Astrocyte (in vitro differentiated cells and primary cell): ENCODE measurements at regions not wholly inside any gene's neighbourhood (a gene's known extent, or its start where the extent isn't known, plus 50 kb on each side); places are given as distances from the start of the nearest gene placed in this dataset.

Experiments used
- EZH2 ChIP-seq: IDR thresholded peaks from 2 replicates; pipeline ENCODE4 v1.6.1; 2012; ENCODE audit warnings: mild to moderate bottlenecking, low read length, inconsistent platforms; ENCODE audit not compliant: insufficient read depth
- TF ChIP-seq, protein P1 (sequence below): IDR thresholded peaks from 2 replicates; pipeline ENCODE4 v1.5.1; 2011; ENCODE audit warnings: low read depth, mild to moderate bottlenecking, inconsistent platforms, low read length, moderate library complexity; ENCODE audit not compliant: insufficient read depth

DNA sequence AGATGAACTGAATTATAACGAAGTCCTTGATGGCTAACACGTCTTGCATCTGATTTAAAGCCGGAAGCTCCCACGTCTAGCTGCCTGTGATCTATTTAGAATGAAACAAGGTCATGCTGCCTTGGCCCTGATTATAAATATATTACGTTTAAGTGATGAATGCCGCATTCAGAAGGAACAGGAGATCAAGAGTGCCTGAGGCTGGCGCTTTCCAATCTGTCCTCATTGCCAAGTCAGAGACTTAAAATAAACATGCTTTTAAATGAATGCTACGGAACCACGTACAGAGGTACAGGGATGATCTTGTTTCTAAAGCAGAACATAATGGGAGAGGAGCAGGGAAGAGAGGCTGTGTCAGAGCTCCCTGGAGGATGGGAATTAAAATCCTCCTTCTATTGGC, 292.8 kb downstream of the TLE1 start:
- TF ChIP-seq, protein P1, sequence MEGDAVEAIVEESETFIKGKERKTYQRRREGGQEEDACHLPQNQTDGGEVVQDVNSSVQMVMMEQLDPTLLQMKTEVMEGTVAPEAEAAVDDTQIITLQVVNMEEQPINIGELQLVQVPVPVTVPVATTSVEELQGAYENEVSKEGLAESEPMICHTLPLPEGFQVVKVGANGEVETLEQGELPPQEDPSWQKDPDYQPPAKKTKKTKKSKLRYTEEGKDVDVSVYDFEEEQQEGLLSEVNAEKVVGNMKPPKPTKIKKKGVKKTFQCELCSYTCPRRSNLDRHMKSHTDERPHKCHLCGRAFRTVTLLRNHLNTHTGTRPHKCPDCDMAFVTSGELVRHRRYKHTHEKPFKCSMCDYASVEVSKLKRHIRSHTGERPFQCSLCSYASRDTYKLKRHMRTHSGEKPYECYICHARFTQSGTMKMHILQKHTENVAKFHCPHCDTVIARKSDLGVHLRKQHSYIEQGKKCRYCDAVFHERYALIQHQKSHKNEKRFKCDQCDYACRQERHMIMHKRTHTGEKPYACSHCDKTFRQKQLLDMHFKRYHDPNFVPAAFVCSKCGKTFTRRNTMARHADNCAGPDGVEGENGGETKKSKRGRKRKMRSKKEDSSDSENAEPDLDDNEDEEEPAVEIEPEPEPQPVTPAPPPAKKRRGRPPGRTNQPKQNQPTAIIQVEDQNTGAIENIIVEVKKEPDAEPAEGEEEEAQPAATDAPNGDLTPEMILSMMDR: no peak
- no peak for TF ChIP-seq EZH2
